CD4-positive, alpha-beta T cell treated with Interleukin-12 subunit alpha and Interleukin-12 subunit beta, for 1 hour (primary cell): ENCODE measurements at regions not wholly inside any gene's neighbourhood (a gene's known extent, or its start where the extent isn't known, plus 50 kb on each side); places are given as distances from the start of the nearest gene placed in this dataset.

Source experiments
- DNase-seq: peaks from one replicate; pipeline ENCODE4 v3.0.0-alpha.2; 2020

DNA sequence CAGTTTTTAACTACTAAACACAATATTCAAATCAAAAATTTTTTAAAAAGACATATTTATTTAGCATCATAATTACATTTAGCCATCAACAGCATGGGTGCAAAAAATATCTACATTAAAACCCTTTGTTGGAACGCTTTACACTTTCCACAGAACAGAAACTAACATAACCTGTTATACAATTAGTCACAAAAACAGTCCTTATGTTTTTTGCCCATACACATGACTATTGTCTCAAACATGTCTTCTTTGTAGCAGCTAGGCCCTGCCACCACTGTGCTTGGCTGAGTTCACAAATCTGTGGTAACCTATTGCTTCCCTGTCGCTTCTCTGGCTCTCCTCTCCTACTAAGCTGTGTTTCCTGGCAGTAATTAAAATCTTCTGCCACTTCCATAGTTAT lies 1350.0 kb upstream of the ADGRL2 start:
- DNase-seq = no peak

DNA sequence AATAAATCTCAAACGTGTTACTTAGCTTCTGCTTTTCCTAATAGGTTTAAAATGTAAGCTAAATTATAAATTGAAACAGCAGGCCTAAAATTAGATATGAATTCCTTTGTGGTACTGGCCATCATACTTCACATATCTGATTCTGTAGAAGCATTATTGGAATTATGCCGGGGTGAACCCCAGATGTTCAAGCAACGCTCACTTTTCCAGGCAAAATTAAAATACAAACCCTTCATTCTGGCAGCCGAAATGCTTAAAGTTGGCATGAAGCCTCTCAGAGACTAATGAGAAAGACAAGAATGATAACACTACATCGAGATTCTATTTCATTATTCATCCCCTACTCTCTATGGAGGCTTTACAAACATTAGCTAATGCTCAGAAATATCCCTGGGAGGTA lies 1352.7 kb upstream of the ADGRL2 start:
- no peak for DNase-seq

DNA sequence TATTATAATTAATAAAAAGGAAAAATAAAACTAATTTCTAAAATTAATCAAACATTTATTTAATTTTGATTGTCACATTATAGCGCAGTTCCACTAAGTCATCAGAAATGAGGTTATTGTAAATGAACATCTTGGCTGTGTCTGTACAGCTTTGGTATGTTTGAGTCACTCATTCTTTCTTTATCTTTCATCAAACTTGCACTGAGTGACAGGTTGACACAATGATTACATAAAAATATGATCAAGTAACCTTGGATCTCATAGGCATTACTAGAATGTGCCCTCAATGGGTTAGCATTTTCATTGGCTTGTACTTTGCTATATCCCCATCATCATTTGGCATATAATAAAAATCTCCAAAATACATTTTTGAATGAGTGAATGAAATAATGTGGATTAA lies 1353.2 kb upstream of the ADGRL2 start:
- no peak for DNase-seq

DNA sequence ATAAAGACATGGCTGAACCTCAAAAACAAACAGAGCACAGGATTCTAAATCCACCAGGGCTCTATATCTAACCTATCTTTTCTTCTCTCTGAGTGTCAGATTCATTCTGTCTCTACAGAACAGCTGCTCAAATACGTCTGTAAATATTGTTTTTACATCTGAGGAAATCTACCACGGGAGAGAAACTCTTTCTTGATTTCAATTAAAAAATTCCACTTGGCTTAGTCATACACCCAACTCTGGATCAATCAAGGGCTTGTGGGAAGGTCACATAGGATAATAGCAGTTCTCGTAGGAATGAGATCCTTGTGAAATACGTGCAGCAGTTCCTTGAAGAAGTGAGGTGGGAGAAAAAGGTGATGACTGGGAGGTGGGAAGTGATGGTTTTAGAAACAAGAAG lies 1355.7 kb upstream of the ADGRL2 start:
- no peak for DNase-seq

DNA sequence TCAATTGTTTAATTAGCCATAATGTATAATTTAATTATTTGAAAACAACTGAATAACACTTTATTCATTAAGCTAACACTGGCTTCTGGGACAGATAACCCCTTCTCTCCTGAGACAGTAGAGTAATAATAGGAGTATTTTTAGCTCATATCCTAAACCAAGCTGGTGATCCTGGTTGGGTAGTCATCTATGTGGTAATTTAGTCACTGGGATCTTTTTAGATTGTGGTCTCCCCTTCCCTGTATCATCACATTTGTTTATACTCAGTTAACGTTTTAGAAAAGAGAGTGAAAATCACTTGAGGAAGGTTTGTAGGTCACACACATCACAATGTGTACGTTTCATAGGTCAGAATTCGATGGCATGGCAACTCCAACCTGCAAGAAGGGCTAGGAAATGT lies 1356.6 kb upstream of the ADGRL2 start:
- no peak for DNase-seq

DNA sequence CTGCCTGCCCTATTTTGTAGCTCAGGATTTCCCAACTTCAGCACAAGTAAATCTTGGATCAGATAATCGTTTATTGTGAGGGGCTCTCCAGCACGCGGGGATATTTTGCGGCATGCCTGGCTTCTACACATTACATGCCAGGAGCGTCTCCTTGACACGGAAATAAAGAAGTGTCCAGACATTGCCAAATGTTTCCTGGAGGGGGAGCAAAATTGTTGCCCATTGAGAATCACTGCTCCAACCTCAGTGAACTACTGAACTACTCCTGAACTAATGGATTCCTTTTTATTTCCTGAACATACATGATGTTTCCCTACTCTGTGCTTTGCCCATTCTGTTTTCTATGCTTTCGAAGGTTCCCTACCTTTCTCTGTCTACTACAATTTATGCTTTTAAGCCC lies 1359.1 kb upstream of the ADGRL2 start:
- no peak for DNase-seq

DNA sequence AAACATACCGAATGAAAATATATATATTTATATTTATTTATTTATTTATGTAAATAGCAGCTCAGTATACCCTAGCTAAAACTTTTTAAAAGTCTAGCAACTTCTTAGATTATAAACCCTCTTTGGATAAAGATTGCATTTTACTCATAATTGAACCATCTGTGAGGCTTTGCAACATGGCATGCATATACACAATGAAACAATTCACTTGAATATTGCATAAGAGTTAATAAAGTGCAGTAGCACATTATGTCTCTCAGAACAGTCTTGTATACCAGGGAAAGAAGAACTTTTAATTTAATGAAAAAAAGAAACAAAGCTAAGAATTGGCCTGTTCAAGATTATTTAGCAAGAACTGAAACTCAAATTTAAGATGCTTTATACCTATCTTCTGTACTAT lies 1363.9 kb upstream of the ADGRL2 start:
- no peak for DNase-seq

DNA sequence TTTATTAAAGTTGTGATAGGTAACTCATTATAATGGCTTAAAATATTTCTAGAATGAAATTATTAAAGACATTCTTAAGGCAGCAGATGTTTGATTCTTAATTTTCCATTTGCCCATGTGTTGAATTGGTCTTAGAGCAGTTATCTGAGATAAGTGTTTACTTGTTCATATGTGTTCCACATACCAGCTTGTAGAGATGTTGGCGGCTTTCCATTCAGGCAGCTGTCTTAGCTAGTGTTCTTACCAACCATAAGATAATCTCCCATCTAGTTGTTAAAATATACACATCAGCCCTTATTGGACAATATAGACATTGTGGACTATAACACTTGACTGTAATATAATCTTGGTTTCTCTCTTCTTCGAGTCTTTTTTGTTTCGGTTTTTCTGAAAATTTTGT lies 1372.9 kb upstream of the ADGRL2 start:
- no peak for DNase-seq

DNA sequence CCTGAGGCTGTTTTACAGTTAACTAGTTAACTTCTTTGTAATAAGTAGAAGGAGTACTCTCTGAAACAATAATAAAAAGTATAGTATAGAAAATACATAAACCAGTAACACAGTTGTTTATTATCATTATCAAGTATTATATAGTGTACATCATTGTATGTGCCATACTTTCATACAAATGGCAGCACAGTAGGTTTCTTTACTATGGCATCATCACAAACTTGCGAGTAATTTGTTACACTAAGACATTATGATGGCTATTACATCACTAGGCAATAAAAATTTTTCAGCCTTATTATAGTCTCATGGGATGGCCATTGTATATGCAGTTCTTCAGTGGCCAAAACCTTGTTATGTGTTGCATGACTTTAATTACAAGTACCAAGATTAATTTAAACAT lies 1376.5 kb upstream of the ADGRL2 start:
- DNase-seq = no peak

DNA sequence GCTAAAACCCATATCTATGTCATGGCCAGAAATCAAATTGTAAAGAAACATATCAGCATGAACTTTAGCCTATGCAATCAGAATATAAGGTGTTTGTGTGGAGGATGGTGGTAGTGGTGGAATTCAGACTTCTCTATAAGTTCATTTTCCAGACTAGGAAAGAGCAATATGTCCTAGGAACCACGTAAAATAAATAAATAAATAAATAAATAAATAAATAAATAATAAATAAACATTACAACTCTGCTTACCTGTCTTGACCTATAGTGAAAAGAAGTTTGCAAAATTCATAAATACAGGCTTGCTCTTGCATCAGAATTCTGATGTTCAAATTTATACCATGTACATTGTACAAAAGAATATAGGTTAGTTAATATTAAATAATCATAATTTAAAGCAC lies 1382.6 kb upstream of the ADGRL2 start:
- DNase-seq = no peak

DNA sequence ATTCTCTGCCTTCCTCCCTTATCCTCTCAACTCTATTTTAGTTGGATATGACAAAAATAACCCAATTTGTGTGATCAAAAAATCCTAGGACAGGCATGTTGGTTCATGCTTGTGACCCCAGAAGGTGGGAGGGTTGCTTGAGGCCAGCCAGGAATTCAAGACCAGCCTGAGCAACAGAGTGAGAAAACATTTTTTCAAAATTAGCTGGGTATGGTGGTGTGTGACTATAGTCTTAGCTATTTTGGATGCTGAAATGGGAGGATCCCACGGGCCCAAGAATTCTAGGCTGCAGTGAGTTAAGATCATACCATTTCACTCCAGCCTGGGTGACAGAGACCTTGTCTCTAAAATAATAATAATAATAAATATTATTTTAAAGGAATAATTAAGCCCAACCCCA lies 1383.1 kb upstream of the ADGRL2 start:
- DNase-seq = no peak

DNA sequence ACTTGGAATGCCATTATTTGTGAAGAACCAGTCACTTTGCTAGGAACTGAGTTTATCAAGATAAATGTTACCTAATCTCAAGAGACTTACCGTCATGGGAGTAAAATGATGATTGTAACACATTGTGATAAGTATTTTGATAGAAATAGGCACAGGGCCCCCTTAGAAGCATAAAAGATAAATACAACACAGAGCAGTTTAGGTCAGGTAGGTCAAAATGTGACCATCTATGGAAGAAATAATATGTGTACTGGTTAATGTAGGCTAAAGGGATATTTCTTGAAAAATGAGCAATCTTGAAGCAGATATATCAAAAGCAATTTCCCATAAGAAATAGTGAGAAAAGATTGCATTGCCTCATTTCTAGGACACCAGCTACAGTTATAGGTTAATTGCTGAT lies 1386.8 kb upstream of the ADGRL2 start:
- DNase-seq = no peak

DNA sequence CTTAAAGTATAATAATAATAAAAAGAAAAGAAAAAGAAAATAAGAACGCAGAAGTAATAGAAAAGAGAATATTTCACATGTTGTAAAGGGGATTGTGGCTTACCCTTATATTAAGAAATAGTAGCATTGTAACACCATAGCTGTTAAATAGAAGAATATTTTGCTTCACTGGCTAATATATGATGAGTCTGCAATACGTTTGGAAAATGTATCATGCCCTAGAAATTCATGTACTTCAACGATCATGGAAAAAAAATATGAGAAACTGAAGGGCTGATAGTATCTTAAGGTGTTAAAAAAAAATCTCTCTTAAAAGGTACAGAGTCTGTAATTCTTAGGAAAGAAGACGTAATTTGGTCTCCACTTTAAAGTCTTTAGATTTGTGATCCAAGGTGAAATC lies 1390.5 kb upstream of the ADGRL2 start:
- no peak for DNase-seq

DNA sequence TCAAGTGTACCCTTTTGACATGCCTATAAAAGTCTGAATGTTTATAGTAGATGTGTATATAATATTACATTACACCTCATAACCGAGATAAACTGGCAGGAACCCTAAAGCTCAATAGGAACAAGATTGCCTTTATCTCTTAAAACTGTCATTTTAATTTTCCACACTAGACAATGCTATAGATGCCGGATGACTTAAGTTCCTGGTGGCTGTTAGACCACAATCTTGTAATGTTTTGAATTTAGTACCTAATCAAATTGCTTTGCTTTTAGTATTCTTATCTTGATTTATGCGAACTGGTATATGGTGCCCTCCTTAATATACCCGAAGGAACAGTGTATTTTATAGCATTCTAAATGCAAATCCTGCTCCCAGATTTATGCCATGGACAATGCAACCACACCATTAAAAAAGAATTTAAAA lies 1397.0 kb upstream of the ADGRL4 start:
- DNase-seq = no peak

DNA sequence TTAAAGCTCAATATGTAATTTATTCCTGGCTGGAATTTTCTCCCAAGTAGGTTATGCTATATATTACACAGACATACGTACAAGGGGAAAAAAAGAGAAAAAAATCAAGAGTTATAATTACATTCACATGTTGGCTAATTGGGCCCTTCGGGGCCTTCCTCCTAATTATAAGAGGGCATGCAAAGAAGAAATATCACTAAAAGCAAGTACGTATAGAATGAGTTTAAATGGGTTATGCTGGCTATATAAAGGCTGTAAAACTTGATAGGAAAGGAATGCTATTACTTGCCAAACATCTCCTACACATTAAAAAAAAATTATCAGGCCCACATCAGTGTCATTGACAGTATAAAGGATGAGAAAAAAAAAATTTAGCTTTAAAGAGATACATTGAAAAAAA lies 1396.1 kb upstream of the ADGRL4 start:
- no peak for DNase-seq

DNA sequence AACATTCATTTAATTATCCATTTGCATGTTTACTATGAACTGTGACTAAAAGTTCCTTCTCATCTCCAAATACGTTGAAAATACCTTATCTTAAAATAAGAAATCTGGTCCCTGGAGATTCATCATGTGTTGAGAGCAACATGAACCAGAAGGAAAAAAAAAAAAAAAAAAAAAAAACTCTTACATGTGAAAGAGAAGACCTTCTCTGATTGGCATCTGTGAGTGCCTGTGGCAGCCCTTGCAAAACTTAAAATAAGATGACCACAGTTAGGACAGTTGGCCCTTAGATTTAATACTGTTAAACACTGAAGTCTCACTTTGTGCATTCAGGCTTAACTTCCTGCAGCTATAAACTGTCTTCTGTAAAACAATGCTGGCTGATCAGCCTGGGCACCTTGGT lies 1395.2 kb upstream of the ADGRL4 start:
- no peak for DNase-seq

DNA sequence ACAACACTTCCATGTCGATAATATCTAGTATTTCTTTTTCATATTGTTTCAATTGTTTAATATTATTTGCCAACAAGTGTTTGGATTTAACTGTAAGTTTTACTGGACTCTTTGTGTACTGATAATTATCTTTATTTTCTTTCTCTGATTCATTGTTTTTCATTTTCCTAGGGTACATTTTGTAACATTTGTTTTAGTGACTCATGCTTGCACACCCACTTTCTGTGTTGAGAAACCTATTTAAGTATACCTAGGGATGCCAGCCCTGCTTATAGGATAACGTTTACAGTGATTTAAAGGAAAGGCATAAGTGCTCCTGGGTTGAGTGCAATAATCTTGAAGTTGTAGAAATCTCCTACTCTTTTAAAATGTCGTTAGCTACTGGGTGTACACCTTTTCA lies 1386.0 kb upstream of the ADGRL4 start:
- no peak for DNase-seq

DNA sequence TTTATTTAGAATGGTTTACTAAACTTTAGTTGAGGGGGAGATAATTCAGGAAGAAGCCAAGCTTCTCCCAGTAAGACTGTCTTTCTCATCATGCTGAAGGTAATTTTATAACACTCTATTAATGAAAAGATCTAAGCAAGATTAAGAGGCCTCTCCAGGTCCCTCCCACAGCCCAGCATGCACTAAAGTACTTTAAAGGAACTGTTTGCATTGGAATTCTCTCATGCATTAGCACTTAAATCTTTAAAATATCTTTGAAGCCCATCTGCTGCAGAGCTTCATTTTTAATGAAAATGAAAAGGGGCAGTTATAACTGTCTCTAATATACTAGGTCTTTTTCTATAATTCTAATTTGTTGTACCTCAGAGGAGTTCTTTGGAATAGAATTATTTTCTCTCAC lies 1379.1 kb upstream of the ADGRL4 start:
- DNase-seq = no peak

DNA sequence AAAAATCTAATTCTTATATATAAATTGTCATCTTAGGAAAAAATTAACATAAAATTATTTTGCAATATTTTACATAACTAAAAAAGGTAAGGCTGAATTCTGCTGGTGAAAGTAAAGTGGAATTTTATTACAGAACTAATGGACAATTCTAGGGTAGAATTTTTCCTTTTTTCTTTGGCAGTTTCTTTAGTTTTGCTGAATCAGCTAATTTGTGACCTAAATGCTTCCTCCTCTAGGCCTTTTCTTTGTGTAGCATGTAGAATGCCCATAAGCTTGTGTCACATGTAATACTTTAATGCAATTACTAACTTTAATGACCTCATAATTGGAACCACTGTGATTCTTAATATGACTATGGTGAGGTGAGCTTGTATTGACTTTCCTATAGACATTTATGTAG lies 1378.4 kb upstream of the ADGRL4 start:
- DNase-seq = no peak

DNA sequence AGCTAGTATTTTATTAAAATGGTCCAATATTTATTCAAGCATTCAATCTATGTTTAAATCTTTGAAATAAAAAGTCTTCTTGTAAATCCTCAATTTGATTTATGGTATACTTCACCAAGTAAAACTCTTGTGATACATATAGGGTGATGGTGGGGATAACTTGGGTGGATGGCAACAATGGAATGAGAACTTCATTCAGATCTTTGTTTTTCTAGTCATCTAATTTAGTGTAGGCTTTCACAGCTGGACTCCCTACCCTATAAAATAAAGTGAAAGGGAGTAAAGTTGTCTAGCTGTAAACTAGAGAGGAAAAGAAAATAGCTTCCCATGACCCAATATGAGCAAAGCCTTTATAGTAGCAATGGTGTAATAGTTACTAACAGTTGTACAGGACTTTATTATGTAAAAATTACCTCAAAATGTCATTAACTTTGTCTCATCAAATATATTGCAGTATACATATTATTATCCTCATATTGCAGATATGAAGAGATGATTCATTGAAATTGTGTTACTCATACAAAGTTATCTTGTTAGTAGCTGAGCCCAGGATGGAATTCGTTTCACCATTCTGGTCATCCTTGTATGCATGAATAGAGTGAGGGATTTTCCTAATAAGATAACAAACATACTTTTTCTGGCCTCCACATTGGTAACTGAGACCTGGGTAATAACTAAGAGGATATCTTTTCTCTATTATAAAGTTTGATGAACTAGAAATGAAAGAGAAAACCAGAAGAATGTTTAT lies 1377.7 kb upstream of the ADGRL4 start:
- no peak for DNase-seq

DNA sequence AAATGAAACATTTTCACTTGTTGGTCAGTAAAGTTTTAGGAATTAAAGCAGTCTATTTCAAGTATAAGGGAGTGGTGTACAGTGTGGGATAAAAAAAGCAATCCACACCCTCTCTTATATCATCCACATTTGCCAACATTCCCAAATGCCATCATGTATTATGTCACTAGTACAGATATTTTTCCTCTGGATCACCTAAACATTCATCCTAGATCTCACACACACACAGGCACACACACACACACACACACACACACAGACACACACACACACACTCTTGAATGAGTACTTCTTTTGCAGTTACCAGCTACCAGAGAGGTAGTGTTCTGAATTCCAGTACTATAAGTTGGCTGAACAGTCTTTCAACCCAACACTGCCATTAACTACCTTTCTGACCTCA lies 1369.1 kb upstream of the ADGRL4 start:
- DNase-seq = no peak

DNA sequence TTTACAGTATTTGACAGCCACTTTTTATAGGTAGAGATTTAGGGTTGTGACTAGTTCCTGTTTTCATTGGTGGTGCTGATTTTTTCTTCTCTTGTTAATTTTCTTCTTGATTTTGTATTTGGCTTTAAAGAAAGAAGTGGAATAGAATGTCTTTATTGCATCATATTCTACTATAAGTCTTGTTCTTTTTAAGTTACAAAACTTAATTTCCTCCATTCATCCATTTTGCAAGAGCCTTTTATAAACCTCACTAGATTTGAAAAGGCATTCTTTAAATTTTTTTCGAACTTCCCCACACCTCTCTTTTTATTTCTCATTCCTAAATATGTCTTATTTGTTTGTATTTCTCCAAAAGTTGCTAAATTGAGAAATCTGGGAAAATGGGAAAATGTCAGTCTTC lies 1368.6 kb upstream of the ADGRL4 start:
- no peak for DNase-seq

DNA sequence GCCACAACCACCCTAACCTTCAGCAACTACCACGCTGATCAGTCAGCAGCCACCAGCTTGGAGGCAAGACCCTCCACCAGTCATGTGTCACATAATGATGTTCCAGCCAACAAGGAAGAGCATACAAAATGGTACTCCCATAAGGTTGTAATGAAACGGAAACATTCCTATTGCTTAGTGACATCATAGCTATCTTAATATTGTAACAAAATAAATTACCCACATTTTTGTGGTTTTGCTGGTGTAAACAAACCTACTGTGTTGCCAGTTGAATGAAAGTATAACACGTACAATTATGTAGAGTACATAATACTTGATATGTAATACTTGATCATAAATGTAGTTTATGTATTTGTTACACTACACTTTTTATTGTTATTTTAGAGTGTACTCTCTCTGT lies 1363.2 kb upstream of the ADGRL4 start:
- DNase-seq = no peak

DNA sequence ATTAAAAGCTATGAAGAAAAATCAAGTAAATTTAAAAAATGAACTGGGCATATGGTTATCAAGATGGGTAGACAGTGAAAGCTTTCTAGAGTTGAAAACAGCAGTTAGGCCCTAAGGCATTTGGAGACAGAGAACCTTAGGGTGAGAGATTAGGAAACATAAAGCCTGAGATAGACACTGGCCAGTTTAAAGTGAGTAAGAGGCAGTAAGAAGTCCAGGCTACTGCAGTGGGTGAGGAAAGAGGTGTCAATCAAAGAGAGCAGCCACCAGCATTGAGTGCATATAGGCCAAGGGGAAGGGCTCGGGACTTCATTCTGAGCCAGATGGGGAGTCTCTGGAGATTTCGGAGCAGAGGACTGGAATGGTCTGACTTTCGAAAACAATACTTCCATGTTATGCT lies 1360.5 kb upstream of the ADGRL4 start:
- no peak for DNase-seq

DNA sequence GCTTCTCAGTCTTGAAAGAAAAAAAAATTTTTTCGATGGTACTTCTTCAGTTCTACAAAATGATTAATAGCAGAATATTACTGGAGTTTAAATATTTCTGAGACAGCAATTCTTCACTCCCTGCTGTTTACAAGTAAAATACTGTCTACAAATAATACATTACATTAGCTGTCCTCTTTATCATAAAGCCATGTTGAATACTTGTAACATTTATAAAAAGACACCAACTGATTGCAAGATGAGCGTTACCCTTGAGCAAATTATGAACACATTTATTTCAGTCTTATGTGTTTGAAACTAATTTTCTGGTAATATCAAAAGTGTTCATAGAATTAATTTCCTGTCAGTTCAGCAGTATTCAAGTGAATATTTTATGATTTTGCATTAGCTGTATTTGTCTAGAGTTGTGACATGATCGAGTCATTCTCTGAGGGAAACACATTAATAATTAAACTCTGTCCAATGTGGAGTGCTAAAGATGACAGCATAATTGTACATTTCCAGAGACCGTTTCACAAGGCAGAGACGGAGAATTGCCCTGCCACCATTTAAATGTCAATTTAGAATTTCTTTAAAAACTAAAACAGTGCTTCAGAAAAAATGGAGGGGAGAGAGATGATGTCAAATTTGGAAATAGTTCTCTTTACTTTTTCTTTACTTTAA lies 1359.0 kb upstream of the ADGRL4 start:
- no peak for DNase-seq
